Stimulated activated CD4-positive, alpha-beta T cell treated with anti-CD3 and anti-CD28 coated beads, Interleukin-4, amount 100 ng/mL, for 24 hours (primary cell): ENCODE measurements at regions not wholly inside any gene's neighbourhood (a gene's known extent, or its start where the extent isn't known, plus 50 kb on each side); places are given as distances from the start of the nearest gene placed in this dataset.
"Not testable (repeated sequence)": the region's sequence is repeated elsewhere in the genome, so short reads cannot be mapped to it uniquely, and the experiment has no call there.

ENCODE experiments used
- DNase-seq: peaks from one replicate; pipeline ENCODE4 v3.0.0-alpha.2; 2020

- DNase-seq: no peak
Measured at GRCh38 chr13:50200569-50200968, 185.3 kb downstream of the KCNRG start.

- no peak for DNase-seq
Measured at GRCh38 chr13:50200988-50201387, 185.7 kb downstream of the KCNRG start.

- DNase-seq: no peak
Measured at GRCh38 chr13:50202485-50202884, 187.2 kb downstream of the KCNRG start.

- no peak for DNase-seq
Measured at GRCh38 chr13:50203256-50203941, 188.2 kb downstream of the KCNRG start.

GRCh38 chr13:50205581-50205980 lies 190.3 kb downstream of the KCNRG start:
- DNase-seq: no peak

GRCh38 chr13:50208826-50209335 lies 193.6 kb downstream of the KCNRG start:
- no peak for DNase-seq

GRCh38 chr13:50209631-50210030 lies 194.4 kb downstream of the KCNRG start:
- DNase-seq: no peak

- DNase-seq: no peak
Measured at GRCh38 chr13:50213526-50213925, 198.3 kb downstream of the KCNRG start.

GRCh38 chr13:50214514-50214913 lies 199.3 kb downstream of the KCNRG start:
- no peak for DNase-seq

GRCh38 chr13:50215399-50215798 lies 200.2 kb downstream of the KCNRG start:
- no peak for DNase-seq

GRCh38 chr13:50219743-50220142 lies 204.5 kb downstream of the KCNRG start:
- DNase-seq: no peak

- no peak for DNase-seq
Measured at GRCh38 chr13:50220938-50221337, 205.7 kb downstream of the KCNRG start.

- peak; percentile 30 for DNase-seq
Measured at GRCh38 chr13:50222569-50223332, 207.5 kb downstream of the KCNRG start.

GRCh38 chr13:50224534-50224933 lies 209.3 kb downstream of the KCNRG start:
- peak; percentile 56 for DNase-seq

GRCh38 chr13:50225193-50226155 lies 210.2 kb downstream of the KCNRG start:
- DNase-seq: no peak

- DNase-seq: no peak
Measured at GRCh38 chr13:50226515-50227155, 211.4 kb downstream of the KCNRG start.

- DNase-seq: peak; percentile 28
Measured at GRCh38 chr13:50227361-50227760, 212.1 kb downstream of the KCNRG start.

- no peak for DNase-seq
Measured at GRCh38 chr13:50228527-50228926, 213.3 kb downstream of the KCNRG start.

GRCh38 chr13:50229960-50230661 lies 214.9 kb downstream of the KCNRG start:
- DNase-seq: no peak

- no peak for DNase-seq
Measured at GRCh38 chr13:50230662-50230978, 215.4 kb downstream of the KCNRG start.

- DNase-seq: not testable (repeated sequence)
Measured at GRCh38 chr13:50233574-50233973, 218.3 kb downstream of the KCNRG start.
